OCI-LY7 (cell line): ENCODE measurements at regions not wholly inside any gene's neighbourhood (a gene's known extent, or its start where the extent isn't known, plus 50 kb on each side); places are given as distances from the start of the nearest gene placed in this dataset.

Experiments
- EZH2phosphoT487 ChIP-seq: fragments of 200-600 bp; sonication (generic); IDR thresholded peaks from 2 replicates; pipeline ENCODE4 v1.6.1; 2018; ENCODE audit warnings: low read depth, borderline replicate concordance, mild to moderate bottlenecking, mixed run types, antibody characterized with exemption, low read length, moderate library complexity, mixed read lengths
- TF ChIP-seq, protein P1 (sequence below): fragments of 200-600 bp; sonication (generic); conservative IDR thresholded peaks from 2 replicates; pipeline ENCODE4 v1.5.1; 2014; ENCODE audit warnings: mild to moderate bottlenecking, antibody characterized with exemption, low read length, moderate library complexity, mixed read lengths

DNA sequence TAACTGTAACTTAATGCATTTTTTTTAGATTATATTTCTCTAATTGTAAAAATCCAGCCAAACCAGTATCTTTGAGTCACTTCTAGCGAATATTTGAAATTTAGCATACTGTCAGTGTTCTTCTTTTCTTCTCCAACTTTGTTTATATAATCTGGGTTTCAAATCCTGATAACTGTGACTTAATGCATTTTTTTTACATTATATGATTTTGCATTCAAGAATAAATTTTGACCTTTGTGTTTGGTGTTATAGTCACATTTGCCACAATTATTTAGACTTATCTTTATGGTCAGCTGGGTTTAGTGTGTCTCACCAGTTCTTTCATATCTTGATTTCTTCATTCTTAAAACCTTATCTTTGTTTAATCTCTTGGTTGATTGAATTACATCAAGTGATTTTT is 345.7 kb downstream of the SLC4A3 start:
- TF ChIP-seq, protein P1, sequence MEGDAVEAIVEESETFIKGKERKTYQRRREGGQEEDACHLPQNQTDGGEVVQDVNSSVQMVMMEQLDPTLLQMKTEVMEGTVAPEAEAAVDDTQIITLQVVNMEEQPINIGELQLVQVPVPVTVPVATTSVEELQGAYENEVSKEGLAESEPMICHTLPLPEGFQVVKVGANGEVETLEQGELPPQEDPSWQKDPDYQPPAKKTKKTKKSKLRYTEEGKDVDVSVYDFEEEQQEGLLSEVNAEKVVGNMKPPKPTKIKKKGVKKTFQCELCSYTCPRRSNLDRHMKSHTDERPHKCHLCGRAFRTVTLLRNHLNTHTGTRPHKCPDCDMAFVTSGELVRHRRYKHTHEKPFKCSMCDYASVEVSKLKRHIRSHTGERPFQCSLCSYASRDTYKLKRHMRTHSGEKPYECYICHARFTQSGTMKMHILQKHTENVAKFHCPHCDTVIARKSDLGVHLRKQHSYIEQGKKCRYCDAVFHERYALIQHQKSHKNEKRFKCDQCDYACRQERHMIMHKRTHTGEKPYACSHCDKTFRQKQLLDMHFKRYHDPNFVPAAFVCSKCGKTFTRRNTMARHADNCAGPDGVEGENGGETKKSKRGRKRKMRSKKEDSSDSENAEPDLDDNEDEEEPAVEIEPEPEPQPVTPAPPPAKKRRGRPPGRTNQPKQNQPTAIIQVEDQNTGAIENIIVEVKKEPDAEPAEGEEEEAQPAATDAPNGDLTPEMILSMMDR, result no peak
- TF ChIP-seq EZH2phosphoT487, result no peak
